Gastrocnemius medialis (tissue), 4 donors: ENCODE measurements at regions not wholly inside any gene's neighbourhood (a gene's known extent, or its start where the extent isn't known, plus 50 kb on each side); places are given as distances from the start of the nearest gene placed in this dataset.

Experiments
- ATAC-seq, 2 donors: fragments of 150-250 bp; one replicate each; pipeline ENCODE4 v1.9.1; 2016
- DNase-seq, 2 donors: peaks; one replicate each; pipeline ENCODE4 v3.0.0-alpha.2; 2019
- H3K27ac ChIP-seq, 4 donors: fragments of 200-600 bp; sonication (generic); 1 replicate in 1 of 4; 2 replicates in 3 of 4; pipeline ENCODE4 v1.5.1; 2016 to 2018; ENCODE audit warnings: mild to moderate bottlenecking in 2 of 4, moderate library complexity in 1 of 4
- H3K27me3 ChIP-seq, 3 donors: fragments of 200-600 bp; sonication (generic) in 2 of 3; 1 replicate in 1 of 3; 2 replicates in 2 of 3; pipeline versions ENCODE4 v1.5.1 to v1.6.0; 2016 to 2019; ENCODE audit warnings: mild to moderate bottlenecking in 1 of 3, moderate library complexity in 1 of 3
- H3K36me3 ChIP-seq, 2 donors: fragments of 200-600 bp; sonication (generic) in 1 of 2; one replicate each; pipeline ENCODE4 v1.5.1; 2017 to 2018
- H3K4me1 ChIP-seq, 2 donors: fragments of 200-600 bp; sonication (generic) in 1 of 2; one replicate each; pipeline ENCODE4 v1.5.1; 2016 to 2017; ENCODE audit warnings: mild to moderate bottlenecking in 2 of 2
- H3K4me3 ChIP-seq, 4 donors: fragments of 200-600 bp; sonication (generic) in 3 of 4; 1 replicate in 1 of 4; 2 replicates in 3 of 4; pipeline ENCODE4 v1.5.1; 2016 to 2019; ENCODE audit warnings: mild to moderate bottlenecking in 2 of 4
- H3K9me3 ChIP-seq, 3 donors: fragments of 200-600 bp; sonication (generic) in 2 of 3; 1 replicate in 1 of 3; 2 replicates in 2 of 3; pipeline ENCODE4 v1.5.1; 2016 to 2019
- POLR2A ChIP-seq, 2 donors: fragments of 450-650 bp; IDR thresholded peaks; one replicate each; pipeline ENCODE4 v1.6.1; 2017; ENCODE audit warnings: antibody characterized with exemption in 2 of 2, mild to moderate bottlenecking in 2 of 2, moderate library complexity in 2 of 2
- in situ Hi-C, 4 donors: fragments of 200-750 bp; cut with MboI; loops; one replicate each; pipeline versions ENCODE4 v1.15.0 to v1.8.0; 2017; ENCODE audit warnings: low sequenced_read_pairs in 4 of 4
- intact Hi-C: fragments of 100-400 bp; cut with DNase I; formaldehyde crosslinking; loops from one replicate; pipeline ENCODE4 v1.15.1; 2023; ENCODE audit warnings: low total_unique reads
- TF ChIP-seq, protein P1 (sequence below), 5 experiments: fragments of 450-650 bp in 3 of 5; fragments of 200-600 bp in 2 of 5; sonication (generic) in 2 of 5; IDR thresholded peaks in 4 of 5; conservative IDR thresholded peaks in 1 of 5; 1 replicate in 4 of 5; 2 replicates in 1 of 5; pipeline ENCODE4 v1.5.1; 2016 to 2019; ENCODE audit warnings: antibody characterized with exemption in 5 of 5, mild to moderate bottlenecking in 3 of 5, moderate library complexity in 3 of 5

DNA sequence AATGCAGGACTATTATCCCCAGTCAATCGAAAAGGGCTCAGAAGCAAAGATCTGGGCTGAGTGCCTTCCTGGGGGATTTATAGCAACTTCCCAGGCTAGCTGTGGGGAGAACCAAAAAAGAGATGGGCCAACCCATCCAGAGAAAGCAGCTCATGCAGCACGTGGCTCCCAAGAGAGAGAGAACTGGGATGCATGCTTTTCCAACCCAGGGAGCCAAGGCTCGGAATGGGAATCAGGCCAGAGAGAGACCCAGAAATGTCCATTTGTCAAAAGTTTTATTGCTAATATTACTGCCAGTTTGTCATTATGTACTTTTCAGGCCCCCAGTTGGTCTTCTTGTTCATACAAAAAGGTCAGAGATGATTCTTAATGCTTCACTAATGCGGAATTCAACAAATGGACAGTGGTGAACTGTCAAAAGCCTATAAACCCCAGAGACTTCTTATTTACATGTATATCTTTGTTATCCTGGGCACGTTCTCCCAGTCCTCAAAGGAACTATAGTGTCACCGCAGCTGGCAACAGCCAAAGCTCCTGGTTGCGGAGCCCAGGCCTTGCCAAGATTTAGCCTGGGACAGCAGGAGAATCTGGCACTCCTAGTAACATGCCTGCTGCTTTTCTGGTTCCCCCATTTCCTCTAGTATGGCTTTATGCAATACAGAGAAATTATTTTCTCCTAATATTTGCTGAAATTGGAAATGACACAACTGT lies 139.1 kb upstream of the POU3F2 start:
- no peaks in the 10 kb centered on the region for H3K27me3 ChIP-seq
- no peak overlapping the region for H3K27ac ChIP-seq
- H3K4me1 ChIP-seq: no peaks in the 10 kb centered on the region
- TF ChIP-seq, protein P1, sequence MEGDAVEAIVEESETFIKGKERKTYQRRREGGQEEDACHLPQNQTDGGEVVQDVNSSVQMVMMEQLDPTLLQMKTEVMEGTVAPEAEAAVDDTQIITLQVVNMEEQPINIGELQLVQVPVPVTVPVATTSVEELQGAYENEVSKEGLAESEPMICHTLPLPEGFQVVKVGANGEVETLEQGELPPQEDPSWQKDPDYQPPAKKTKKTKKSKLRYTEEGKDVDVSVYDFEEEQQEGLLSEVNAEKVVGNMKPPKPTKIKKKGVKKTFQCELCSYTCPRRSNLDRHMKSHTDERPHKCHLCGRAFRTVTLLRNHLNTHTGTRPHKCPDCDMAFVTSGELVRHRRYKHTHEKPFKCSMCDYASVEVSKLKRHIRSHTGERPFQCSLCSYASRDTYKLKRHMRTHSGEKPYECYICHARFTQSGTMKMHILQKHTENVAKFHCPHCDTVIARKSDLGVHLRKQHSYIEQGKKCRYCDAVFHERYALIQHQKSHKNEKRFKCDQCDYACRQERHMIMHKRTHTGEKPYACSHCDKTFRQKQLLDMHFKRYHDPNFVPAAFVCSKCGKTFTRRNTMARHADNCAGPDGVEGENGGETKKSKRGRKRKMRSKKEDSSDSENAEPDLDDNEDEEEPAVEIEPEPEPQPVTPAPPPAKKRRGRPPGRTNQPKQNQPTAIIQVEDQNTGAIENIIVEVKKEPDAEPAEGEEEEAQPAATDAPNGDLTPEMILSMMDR (IDR thresholded peaks at IDR 0.05 in 4 of 5, conservative IDR thresholded peaks at IDR 0.05 in 1 of 5): no peak
- no peak for TF ChIP-seq POLR2A (IDR thresholded peaks at IDR 0.05)
- H3K4me3 ChIP-seq: no peak overlapping the region
- intact Hi-C loops: no loop called here
- ATAC-seq (no peak), DNase-seq (no peak)
- no peaks in the 10 kb centered on the region for H3K36me3 ChIP-seq
- H3K9me3 ChIP-seq: no peaks in the 10 kb centered on the region
- in situ Hi-C loops: no loop called here

DNA sequence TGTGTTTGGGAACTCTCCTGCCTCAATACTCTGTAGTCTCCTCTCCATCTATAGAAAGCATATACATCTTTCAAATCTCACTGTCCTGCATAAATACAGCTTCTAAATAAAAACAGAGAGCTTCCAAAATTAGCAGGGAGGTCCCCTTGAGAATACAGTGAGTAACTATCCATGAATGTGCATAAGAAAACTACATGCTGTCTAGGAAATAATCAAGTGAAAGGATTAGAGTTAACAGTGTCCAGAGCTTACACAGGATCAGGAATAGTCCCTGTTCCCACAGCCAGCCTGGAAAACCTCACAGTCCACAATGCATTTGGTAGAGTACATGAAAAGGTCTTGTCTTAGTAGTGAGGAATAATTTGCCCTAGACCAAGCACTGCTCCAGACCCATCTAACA lies 123.0 kb upstream of the POU3F2 start:
- DNase-seq (no peak), ATAC-seq (no peak)
- H3K4me1 ChIP-seq: no peaks in the 10 kb centered on the region
- intact Hi-C loops (no loop called here), in situ Hi-C loops (no loop called here)
- TF ChIP-seq, protein P1 (IDR thresholded peaks at IDR 0.05 in 4 of 5, conservative IDR thresholded peaks at IDR 0.05 in 1 of 5): no peak
- no peak for TF ChIP-seq POLR2A (IDR thresholded peaks at IDR 0.05)
- H3K27me3 ChIP-seq: no peaks in the 10 kb centered on the region
- no peak overlapping the region for H3K27ac ChIP-seq
- H3K4me3 ChIP-seq: no peak overlapping the region
- H3K9me3 ChIP-seq: no peaks in the 10 kb centered on the region
- no peaks in the 10 kb centered on the region for H3K36me3 ChIP-seq

DNA sequence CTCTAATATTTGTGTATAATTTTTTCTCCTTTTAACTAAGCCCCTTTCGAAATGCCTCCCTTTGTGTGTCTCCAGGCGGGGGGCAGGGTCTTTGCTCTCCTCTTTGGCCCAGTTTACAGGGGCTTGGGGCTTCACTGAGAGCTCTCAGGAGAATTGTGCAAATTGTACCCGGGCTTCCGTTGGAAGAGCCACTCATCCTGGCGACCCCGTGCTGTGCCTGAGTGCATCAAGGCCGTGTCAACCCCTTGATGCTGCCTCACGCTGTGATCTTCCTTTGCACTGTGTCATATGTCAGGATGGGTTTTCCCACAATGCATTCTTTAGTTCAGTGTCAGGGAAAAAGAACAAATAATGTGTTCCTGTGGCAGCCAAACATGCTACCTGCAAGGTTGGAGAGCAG lies 118.0 kb upstream of the POU3F2 start:
- in situ Hi-C loops: no loop called here
- no peak for DNase-seq

DNA sequence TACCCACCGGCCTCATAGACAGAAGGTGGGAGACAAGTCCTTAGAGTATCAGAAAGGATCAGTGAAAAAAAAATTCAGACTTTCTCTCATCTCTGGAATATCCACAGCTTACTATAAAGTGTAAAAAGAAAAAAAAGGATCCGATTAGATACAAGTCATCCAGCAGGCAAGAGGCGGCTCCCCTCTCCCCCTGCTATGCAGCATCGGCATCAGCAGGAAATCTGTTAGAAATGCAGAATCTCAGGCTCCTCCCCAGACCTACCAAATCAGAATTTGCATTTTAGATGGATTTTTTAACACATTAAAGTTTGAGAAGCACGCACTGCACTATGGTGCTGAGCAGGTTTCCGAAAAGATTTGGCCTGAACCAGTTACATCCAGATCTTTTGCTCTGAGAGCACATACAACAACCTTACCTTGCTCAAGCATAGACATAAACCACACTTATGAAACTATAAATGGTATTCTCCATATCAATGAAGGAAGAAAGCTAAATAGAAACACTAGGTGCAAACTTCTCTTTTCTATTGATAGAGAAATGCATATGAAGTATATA lies 117.0 kb upstream of the POU3F2 start:
- ATAC-seq (no peak), DNase-seq (no peak)
- no peaks in the 10 kb centered on the region for H3K9me3 ChIP-seq
- H3K27me3 ChIP-seq: no peaks in the 10 kb centered on the region
- H3K4me1 ChIP-seq: no peaks in the 10 kb centered on the region
- in situ Hi-C loops (no loop called here), intact Hi-C loops (no loop called here)
- H3K36me3 ChIP-seq: no peaks in the 10 kb centered on the region
- H3K27ac ChIP-seq: no peak overlapping the region
- H3K4me3 ChIP-seq: no peak overlapping the region
- TF ChIP-seq, protein P1 (IDR thresholded peaks at IDR 0.05 in 4 of 5, conservative IDR thresholded peaks at IDR 0.05 in 1 of 5): no peak
- TF ChIP-seq POLR2A (IDR thresholded peaks at IDR 0.05): no peak

More for the DNA sequence above, 118.0 kb upstream of the POU3F2 start:
- no peak for ATAC-seq
- Histone ChIP-seq H3K36me3 (no peaks in the 10 kb centered on the region), H3K9me3 (no peaks in the 10 kb centered on the region), H3K4me3 (no peak overlapping the region), H3K27ac (no peak overlapping the region), H3K4me1 (no peaks in the 10 kb centered on the region), H3K27me3 (no peaks in the 10 kb centered on the region)
- intact Hi-C loops: no loop called here
- TF ChIP-seq, protein P1 (IDR thresholded peaks at IDR 0.05 in 4 of 5, conservative IDR thresholded peaks at IDR 0.05 in 1 of 5): no peak
- no peak for TF ChIP-seq POLR2A (IDR thresholded peaks at IDR 0.05)
